Gastroesophageal sphincter (tissue), 3 donors: ENCODE measurements at regions not wholly inside any gene's neighbourhood (a gene's known extent, or its start where the extent isn't known, plus 50 kb on each side); places are given as distances from the start of the nearest gene placed in this dataset.

Experiments
- CTCF ChIP-seq, 4 experiments: fragments of 200-600 bp in 2 of 4; fragments of 450-650 bp in 2 of 4; sonication (generic) in 1 of 4; IDR thresholded peaks; one replicate each; pipeline ENCODE4 v1.5.1; 2017 to 2019; ENCODE audit warnings: antibody characterized with exemption in 4 of 4, mild to moderate bottlenecking in 2 of 4, moderate library complexity in 2 of 4
- EP300 ChIP-seq: sonication (generic); formaldehyde crosslinking; IDR thresholded peaks from one replicate; pipeline ENCODE4 v1.6.1; 2017; ENCODE audit warnings: antibody characterized with exemption, mild to moderate bottlenecking
- POLR2A ChIP-seq, 2 donors: fragments of 450-650 bp; IDR thresholded peaks; one replicate each; pipeline ENCODE4 v1.6.1; 2017; ENCODE audit warnings: antibody characterized with exemption in 2 of 2, mild to moderate bottlenecking in 2 of 2, moderate library complexity in 1 of 2
- POLR2AphosphoS5 ChIP-seq: sonication (generic); formaldehyde crosslinking; IDR thresholded peaks from one replicate; pipeline ENCODE4 v1.6.1; 2017; ENCODE audit warnings: antibody characterized with exemption

GRCh38 chr1:157241185-157241538 lies 103.0 kb upstream of the ETV3 start:
- TF ChIP-seq CTCF (IDR thresholded peaks at IDR 0.05) (no peak), EP300 (no peak), POLR2A (IDR thresholded peaks at IDR 0.05) (no peak), POLR2AphosphoS5 (no peak)
